ENCODE measurements at regions not wholly inside any gene's neighbourhood (a gene's known extent, or its start where the extent isn't known, plus 50 kb on each side); places are given as distances from the start of the nearest gene placed in this dataset.

- TF ChIP-seq CTCF (IDR thresholded peaks at IDR 0.05; ENCODE audit: low read length) (no peak), EZH2 (IDR thresholded peaks at IDR 0.05; ENCODE audit: borderline replicate concordance, low read length) (no peak)
Observed at GRCh38 chr10:81152656-81153055, 615.0 kb downstream of the SH2D4B start.
